ENCODE measurements at regions not wholly inside any gene's neighbourhood (a gene's known extent, or its start where the extent isn't known, plus 50 kb on each side); places are given as distances from the start of the nearest gene placed in this dataset.

DNA sequence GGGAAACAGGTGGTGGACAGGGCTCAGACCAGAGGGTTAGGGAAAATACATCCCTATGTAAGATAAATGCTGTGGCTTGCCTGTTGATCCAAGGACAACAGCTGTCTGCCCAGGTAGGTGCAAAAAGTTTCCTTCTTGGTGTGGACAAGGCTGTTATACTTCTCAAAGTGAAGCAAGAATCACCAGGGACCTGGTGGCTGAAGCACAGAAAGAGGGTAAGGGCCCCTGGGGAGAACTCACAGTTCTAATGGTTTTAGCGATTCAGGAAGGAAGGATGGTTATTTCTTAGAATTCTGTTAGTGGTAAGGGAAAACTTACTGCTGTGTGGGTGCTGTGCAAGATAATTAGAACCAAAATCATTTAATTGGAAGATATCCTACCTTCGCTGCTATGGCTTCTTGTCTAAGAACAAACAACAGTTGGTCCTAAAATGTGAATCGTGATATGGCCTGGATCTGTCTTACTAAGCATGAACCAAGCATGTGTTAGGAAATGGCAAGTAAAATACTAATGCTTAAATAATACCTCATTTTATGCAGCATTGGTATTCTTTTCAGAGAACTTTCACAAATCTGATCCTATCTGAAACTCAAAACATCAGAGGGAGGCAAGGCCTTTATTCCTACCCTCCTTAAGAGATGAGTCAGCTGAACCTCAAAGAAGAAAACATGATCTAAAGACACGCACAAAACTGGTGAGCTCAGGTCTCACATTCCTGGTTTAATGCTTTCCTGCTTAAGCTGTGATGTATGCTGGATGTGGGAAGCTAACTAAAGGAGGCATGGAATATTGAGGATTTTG lies 159.2 kb upstream of the THUMPD2 start (continued):
- TF ChIP-seq CTCF (IDR thresholded peaks at IDR 0.05 in 2 of 3, conservative IDR thresholded peaks at IDR 0.05 in 1 of 3; ENCODE audit: control insufficient read depth in 2 of 3, extremely low read depth in 1 of 3, insufficient read depth in 1 of 3, low read depth in 3 of 3, low read length in 3 of 3) = no peak
- no peak for TF ChIP-seq RB1 (IDR thresholded peaks at IDR 0.05; ENCODE audit: borderline replicate concordance)
- no peak for TF ChIP-seq STAT3 (IDR thresholded peaks at IDR 0.05; ENCODE audit: low read depth, low read length)
- no peak for TF ChIP-seq YY1 (IDR thresholded peaks at IDR 0.05; ENCODE audit: low read depth, low read length)
- no peak for TF ChIP-seq RAD21 (IDR thresholded peaks at IDR 0.05; ENCODE audit: insufficient read depth, low read depth, low read length)
- no peak for TF ChIP-seq POLR2AphosphoS5 (IDR thresholded peaks at IDR 0.05; ENCODE audit: low read length)

DNA sequence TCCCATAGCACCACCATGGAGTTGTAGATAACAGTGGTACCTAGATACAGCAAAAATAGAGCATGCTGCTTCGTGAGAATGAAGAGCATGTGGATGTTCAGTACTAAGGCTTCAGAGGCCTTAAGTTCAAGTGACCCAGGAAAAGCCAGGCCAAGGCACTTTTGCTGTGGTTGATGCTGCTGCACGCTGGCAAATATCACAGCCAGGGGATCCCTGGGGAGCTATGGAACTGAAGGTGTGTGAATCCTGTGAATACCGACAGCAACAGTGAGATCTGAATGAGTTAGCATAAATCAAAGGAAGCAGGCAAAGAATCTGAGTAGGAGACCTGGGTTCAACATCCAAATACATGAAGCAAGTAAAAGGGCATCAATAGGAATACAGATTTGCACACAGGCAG lies 158.6 kb upstream of the THUMPD2 start:
- Histone ChIP-seq H3K4me1 (ENCODE audit: control insufficient read depth, insufficient read depth, low read length) (no peaks in the 10 kb centered on the region), H3K9me3 (replicated peaks; ENCODE audit: control insufficient read depth, insufficient read depth, low read length) (no peaks in the 10 kb centered on the region), H3K27ac (ENCODE audit: control insufficient read depth, insufficient read depth) (no peak overlapping the region), H3K4me3 (no peak overlapping the region), H3K79me2 (ENCODE audit: control insufficient read depth, insufficient read depth, low read length) (no peaks in the 10 kb centered on the region), H3K9ac (ENCODE audit: control insufficient read depth, insufficient read depth, low read length) (no peak overlapping the region), H3K36me3 (ENCODE audit: control insufficient read depth in 2 of 2, insufficient read depth in 2 of 2, low read length in 1 of 2) (no peaks in the 10 kb centered on the region), H3K4me2 (ENCODE audit: control insufficient read depth, insufficient read depth) (no peak overlapping the region), H4K20me1 (ENCODE audit: control insufficient read depth, insufficient read depth) (no peaks in the 10 kb centered on the region), H3K27me3 (replicated peaks in 1 of 2; ENCODE audit: control insufficient read depth in 2 of 2, insufficient read depth in 2 of 2, low read length in 1 of 2) (no peaks in the 10 kb centered on the region), H2AFZ (ENCODE audit: control insufficient read depth, low read depth, low read length) (no peak overlapping the region)
- ATAC-seq = no peak
- WGBS (ENCODE audit: insufficient coverage, insufficient replicate concordance, low lambda C conversion rate, missing lambda C conversion rate) = 5% methylated on average over 3 of the region's 3 CpGs
- in situ Hi-C loops (cut with MboI) = no loop called here
- ChIA-PET CTCF (no interaction called here), POLR2A (no interaction called here), SMC1A (ENCODE audit: uncharacterized antibody, unreplicated experiment) (no interaction called here), RAD21 (ENCODE audit: unreplicated experiment) (no interaction called here)
- intact Hi-C loops (cut with micrococcal nuclease; ENCODE audit: unreplicated experiment) = no loop called here
- no TSS peak for BruUV-seq (replicated peaks)
- no peak for DNase-seq (ENCODE audit: low read depth, low spot score)
- no peak for FAIRE-seq
- no peak for TF ChIP-seq FOS (IDR thresholded peaks at IDR 0.05; ENCODE audit: borderline replicate concordance, extremely low read depth, insufficient read length)
- no peak for TF ChIP-seq JUND (IDR thresholded peaks at IDR 0.05; ENCODE audit: low read depth, low read length)
- no peak for TF ChIP-seq ZNF384 (IDR thresholded peaks at IDR 0.05; ENCODE audit: borderline replicate concordance, low read depth, low read length)
- TF ChIP-seq SRF (IDR thresholded peaks at IDR 0.05; ENCODE audit: low read depth in 2 of 2, low read length in 2 of 2) = no peak
- TF ChIP-seq NRF1 (conservative IDR thresholded peaks at IDR 0.05; ENCODE audit: low read depth, low read length) = no peak
- TF ChIP-seq, protein P1, sequence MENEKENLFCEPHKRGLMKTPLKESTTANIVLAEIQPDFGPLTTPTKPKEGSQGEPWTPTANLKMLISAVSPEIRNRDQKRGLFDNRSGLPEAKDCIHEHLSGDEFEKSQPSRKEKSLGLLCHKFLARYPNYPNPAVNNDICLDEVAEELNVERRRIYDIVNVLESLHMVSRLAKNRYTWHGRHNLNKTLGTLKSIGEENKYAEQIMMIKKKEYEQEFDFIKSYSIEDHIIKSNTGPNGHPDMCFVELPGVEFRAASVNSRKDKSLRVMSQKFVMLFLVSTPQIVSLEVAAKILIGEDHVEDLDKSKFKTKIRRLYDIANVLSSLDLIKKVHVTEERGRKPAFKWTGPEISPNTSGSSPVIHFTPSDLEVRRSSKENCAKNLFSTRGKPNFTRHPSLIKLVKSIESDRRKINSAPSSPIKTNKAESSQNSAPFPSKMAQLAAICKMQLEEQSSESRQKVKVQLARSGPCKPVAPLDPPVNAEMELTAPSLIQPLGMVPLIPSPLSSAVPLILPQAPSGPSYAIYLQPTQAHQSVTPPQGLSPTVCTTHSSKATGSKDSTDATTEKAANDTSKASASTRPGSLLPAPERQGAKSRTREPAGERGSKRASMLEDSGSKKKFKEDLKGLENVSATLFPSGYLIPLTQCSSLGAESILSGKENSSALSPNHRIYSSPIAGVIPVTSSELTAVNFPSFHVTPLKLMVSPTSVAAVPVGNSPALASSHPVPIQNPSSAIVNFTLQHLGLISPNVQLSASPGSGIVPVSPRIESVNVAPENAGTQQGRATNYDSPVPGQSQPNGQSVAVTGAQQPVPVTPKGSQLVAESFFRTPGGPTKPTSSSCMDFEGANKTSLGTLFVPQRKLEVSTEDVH (IDR thresholded peaks at IDR 0.05; ENCODE audit: low read depth, partially characterized antibody) = no peak

All from GM12878 (cell line).